ENCODE measurements at regions not wholly inside any gene's neighbourhood (a gene's known extent, or its start where the extent isn't known, plus 50 kb on each side); places are given as distances from the start of the nearest gene placed in this dataset.

DNA sequence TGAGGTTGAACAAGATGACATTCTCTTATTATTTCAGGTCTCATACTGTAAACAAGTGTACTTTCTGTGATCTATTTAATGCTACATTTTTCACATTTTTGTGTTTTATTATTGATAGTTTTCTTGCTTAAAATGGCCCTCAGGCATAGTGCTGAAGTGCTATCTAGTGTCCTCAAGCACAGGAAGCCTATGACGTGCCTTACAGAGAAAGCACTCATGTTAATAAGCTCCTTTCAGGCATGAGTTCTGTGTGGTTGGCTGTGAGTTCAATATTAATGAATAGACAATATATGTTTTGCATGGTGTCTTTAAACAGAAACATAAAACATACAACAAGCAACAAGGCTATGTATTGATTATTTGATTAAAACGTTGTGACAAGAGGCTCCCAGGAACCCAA, 450.1 kb downstream of the PLK2 start:
- Histone ChIP-seq H3K36me3 (ENCODE audit: control insufficient read depth, insufficient read depth, low read length) (no peaks in the 10 kb centered on the region), H3K9me3 (ENCODE audit: control insufficient read depth, insufficient read depth, low read depth, low read length) (no peaks in the 10 kb centered on the region), H3K4me3 (ENCODE audit: low read depth in 2 of 2, low read length in 2 of 2) (no peak overlapping the region), H3K4me1 (ENCODE audit: control insufficient read depth, insufficient read depth, low read length) (no peaks in the 10 kb centered on the region; the same call in 1 of the 2 replicates), H3K27ac (ENCODE audit: low read length) (no peak overlapping the region), H3K27me3 (ENCODE audit: control insufficient read depth, insufficient read depth, low read length) (no peaks in the 10 kb centered on the region)
- no peak for ATAC-seq
- DNase-seq (ENCODE audit: low read depth, low spot score), result no peak
- ChIA-PET CTCF (no interaction called here), POLR2A (no interaction called here)
- in situ Hi-C loops (cut with HindIII; ENCODE audit: low pct_unique_long_range_greater_than_20kb, low sequenced_read_pairs) (no loop called here), intact Hi-C loops (cut with micrococcal nuclease; ENCODE audit: unreplicated experiment) (no loop called here)
- TF ChIP-seq, protein P1, sequence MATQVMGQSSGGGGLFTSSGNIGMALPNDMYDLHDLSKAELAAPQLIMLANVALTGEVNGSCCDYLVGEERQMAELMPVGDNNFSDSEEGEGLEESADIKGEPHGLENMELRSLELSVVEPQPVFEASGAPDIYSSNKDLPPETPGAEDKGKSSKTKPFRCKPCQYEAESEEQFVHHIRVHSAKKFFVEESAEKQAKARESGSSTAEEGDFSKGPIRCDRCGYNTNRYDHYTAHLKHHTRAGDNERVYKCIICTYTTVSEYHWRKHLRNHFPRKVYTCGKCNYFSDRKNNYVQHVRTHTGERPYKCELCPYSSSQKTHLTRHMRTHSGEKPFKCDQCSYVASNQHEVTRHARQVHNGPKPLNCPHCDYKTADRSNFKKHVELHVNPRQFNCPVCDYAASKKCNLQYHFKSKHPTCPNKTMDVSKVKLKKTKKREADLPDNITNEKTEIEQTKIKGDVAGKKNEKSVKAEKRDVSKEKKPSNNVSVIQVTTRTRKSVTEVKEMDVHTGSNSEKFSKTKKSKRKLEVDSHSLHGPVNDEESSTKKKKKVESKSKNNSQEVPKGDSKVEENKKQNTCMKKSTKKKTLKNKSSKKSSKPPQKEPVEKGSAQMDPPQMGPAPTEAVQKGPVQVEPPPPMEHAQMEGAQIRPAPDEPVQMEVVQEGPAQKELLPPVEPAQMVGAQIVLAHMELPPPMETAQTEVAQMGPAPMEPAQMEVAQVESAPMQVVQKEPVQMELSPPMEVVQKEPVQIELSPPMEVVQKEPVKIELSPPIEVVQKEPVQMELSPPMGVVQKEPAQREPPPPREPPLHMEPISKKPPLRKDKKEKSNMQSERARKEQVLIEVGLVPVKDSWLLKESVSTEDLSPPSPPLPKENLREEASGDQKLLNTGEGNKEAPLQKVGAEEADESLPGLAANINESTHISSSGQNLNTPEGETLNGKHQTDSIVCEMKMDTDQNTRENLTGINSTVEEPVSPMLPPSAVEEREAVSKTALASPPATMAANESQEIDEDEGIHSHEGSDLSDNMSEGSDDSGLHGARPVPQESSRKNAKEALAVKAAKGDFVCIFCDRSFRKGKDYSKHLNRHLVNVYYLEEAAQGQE (IDR thresholded peaks at IDR 0.05; ENCODE audit: insufficient read depth in 1 of 2, low read depth in 2 of 2, low read length in 1 of 2), result no peak
- TF ChIP-seq, protein P2, sequence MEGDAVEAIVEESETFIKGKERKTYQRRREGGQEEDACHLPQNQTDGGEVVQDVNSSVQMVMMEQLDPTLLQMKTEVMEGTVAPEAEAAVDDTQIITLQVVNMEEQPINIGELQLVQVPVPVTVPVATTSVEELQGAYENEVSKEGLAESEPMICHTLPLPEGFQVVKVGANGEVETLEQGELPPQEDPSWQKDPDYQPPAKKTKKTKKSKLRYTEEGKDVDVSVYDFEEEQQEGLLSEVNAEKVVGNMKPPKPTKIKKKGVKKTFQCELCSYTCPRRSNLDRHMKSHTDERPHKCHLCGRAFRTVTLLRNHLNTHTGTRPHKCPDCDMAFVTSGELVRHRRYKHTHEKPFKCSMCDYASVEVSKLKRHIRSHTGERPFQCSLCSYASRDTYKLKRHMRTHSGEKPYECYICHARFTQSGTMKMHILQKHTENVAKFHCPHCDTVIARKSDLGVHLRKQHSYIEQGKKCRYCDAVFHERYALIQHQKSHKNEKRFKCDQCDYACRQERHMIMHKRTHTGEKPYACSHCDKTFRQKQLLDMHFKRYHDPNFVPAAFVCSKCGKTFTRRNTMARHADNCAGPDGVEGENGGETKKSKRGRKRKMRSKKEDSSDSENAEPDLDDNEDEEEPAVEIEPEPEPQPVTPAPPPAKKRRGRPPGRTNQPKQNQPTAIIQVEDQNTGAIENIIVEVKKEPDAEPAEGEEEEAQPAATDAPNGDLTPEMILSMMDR (IDR thresholded peaks at IDR 0.05), result no peak
- no peak for TF ChIP-seq POLR2AphosphoS5 (IDR thresholded peaks at IDR 0.05; ENCODE audit: low read depth, low read length)
- TF ChIP-seq SIN3A (IDR thresholded peaks at IDR 0.05; ENCODE audit: borderline replicate concordance, insufficient read depth, low read depth, low read length), result no peak
- no peak for TF ChIP-seq TCF7L2 (IDR thresholded peaks at IDR 0.05; ENCODE audit: low read depth, low read length)
- BruUV-seq (replicated peaks), result no TSS peak

DNA sequence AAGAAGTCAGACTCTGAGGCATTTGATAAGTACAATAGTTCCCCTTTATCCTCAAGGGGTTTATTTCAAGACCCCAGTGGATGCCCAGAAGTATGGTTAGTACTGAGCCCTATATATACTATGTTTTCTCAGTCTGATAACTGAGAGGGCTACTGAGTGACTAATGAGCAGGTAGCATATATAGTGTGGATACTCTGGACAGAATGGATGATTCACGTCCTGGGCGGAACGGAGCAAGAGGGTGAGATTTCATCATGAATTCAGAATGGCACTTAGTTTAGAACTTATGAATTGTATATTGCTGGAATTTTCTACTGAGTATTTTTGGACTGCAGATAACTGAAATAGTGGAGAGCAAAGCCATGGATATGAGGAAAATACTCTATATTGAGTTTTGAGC, 457.6 kb downstream of the PLK2 start:
- Histone ChIP-seq H3K9me3 (ENCODE audit: control insufficient read depth, insufficient read depth, low read depth, low read length) (no peaks in the 10 kb centered on the region), H3K27me3 (ENCODE audit: control insufficient read depth, insufficient read depth, low read length) (no peaks in the 10 kb centered on the region), H3K36me3 (ENCODE audit: control insufficient read depth, insufficient read depth, low read length) (no peaks in the 10 kb centered on the region), H3K4me1 (ENCODE audit: control insufficient read depth, insufficient read depth, low read length) (no peaks in the 10 kb centered on the region), H3K27ac (ENCODE audit: low read length) (no peak overlapping the region), H3K4me3 (ENCODE audit: low read depth in 2 of 2, low read length in 2 of 2) (no peak overlapping the region)
- peak; percentile 8 for DNase-seq (ENCODE audit: low read depth, low spot score)
- ATAC-seq, result no peak
- POLR2A ChIA-PET, result no interaction called here
- no peak for TF ChIP-seq SIN3A (IDR thresholded peaks at IDR 0.05; ENCODE audit: borderline replicate concordance, insufficient read depth, low read depth, low read length)
- TF ChIP-seq, protein P1 (IDR thresholded peaks at IDR 0.05; ENCODE audit: insufficient read depth in 1 of 2, low read depth in 2 of 2, low read length in 1 of 2), result no peak
- TF ChIP-seq POLR2AphosphoS5 (IDR thresholded peaks at IDR 0.05; ENCODE audit: low read depth, low read length), result no peak
- no peak for TF ChIP-seq TCF7L2 (IDR thresholded peaks at IDR 0.05; ENCODE audit: low read depth, low read length)
- TF ChIP-seq, protein P2 (IDR thresholded peaks at IDR 0.05), result no peak
- CTCF ChIA-PET, result no interaction called here
- no TSS peak for BruUV-seq (replicated peaks)
- intact Hi-C loops (cut with micrococcal nuclease; ENCODE audit: unreplicated experiment), result no loop called here
- in situ Hi-C loops (cut with HindIII; ENCODE audit: low pct_unique_long_range_greater_than_20kb, low sequenced_read_pairs), result no loop called here

All from Panc1 (cell line).